BLaER1 (cell line): ENCODE measurements at regions not wholly inside any gene's neighbourhood (a gene's known extent, or its start where the extent isn't known, plus 50 kb on each side); places are given as distances from the start of the nearest gene placed in this dataset.

Experiments
- H3K27ac ChIP-seq: shearing (Covaris generic); formaldehyde crosslinking; 2 replicates; pipeline ENCODE4 v1.8.1; 2022
- H3K27me3 ChIP-seq: shearing (Covaris generic); formaldehyde crosslinking; 2 replicates; pipeline ENCODE4 v1.8.1; 2022
- H3K36me3 ChIP-seq: shearing (Covaris generic); formaldehyde crosslinking; 2 replicates; pipeline ENCODE4 v1.8.1; 2022
- H3K4me1 ChIP-seq: shearing (Covaris generic); formaldehyde crosslinking; 2 replicates; pipeline ENCODE4 v1.8.1; 2022
- H3K4me2 ChIP-seq: shearing (Covaris generic); formaldehyde crosslinking; 2 replicates; pipeline ENCODE4 v1.8.1; 2022
- H3K4me3 ChIP-seq: shearing (Covaris generic); formaldehyde crosslinking; 2 replicates; pipeline ENCODE4 v1.8.1; 2022
- H3K9ac ChIP-seq: shearing (Covaris generic); formaldehyde crosslinking; 2 replicates; pipeline ENCODE4 v1.8.1; 2022
- H3K9me3 ChIP-seq: shearing (Covaris generic); formaldehyde crosslinking; 2 replicates; pipeline ENCODE4 v1.8.1; 2022
- H4K20me1 ChIP-seq: shearing (Covaris generic); formaldehyde crosslinking; 2 replicates; pipeline ENCODE4 v1.8.1; 2022
- Cebpa-rat ChIP-seq: shearing (Covaris generic); IDR thresholded peaks from 2 replicates; pipeline ENCODE4 v1.8.1; 2022

DNA sequence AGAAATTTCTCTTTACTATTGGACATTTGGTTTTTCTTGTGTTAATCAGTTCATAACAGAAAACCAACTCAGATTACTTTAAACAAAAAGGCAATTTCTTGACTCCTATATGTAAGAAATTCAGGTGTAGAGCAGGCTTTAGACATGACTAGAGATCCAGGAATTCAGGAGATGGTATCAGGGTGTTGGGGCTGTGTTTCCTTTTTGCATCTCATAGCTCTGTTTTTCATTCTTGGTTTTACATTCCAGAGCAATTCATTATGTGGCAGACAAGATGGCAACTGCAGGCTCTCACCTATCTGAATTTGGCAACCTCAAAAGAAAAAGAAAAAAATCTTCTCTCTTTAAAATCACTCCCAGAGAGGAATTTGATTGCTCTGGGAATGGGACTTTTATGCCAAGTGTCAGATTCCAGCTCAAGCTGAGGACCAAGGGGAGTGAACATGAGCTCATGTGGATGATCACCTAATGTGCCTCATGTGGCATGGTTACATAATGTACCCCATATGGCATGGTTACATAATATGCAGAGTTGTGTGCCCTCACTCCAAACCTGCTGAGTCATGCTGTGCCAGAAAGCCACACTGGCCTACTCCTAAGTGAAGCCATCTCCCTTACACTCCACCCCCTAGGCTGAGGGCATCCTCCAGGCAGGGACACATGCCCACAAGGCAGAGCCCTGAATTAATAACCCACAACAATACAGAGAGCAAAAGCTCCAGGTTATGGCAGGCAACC is 282.7 kb downstream of the MBD2 start:
- TF ChIP-seq Cebpa-rat = no peak
- H3K4me1 ChIP-seq = no peaks in the 10 kb centered on the region

DNA sequence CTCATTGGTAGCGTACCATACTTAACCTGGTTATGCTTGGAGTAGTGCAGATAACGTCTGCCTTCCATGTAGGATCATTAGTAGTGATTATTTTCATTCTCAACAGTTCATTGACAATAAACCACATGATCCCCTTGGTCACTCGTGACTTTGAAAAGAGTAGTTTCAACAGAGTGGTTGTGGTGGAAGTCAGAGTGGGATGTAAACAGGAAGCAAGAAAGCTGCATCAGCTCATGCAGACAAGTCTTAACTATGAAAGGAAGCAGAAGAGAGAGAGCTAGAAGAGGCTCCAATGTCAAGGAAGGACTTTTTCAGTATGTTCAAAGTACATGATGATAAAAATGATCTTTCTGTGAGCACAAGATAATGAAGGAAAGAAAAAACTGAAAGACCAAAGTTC is 287.4 kb downstream of the MBD2 start:
- Histone ChIP-seq H3K4me1 (no peaks in the 10 kb centered on the region), H3K27ac (no peak overlapping the region), H3K9me3 (peaks cover 4% of the 10 kb centered on the region; the same call in 1 of the 2 replicates), H3K27me3 (no peaks in the 10 kb centered on the region), H4K20me1 (no peaks in the 10 kb centered on the region), H3K4me3 (no peak overlapping the region), H3K36me3 (no peaks in the 10 kb centered on the region), H3K9ac (no peak overlapping the region), H3K4me2 (no peak overlapping the region)
- TF ChIP-seq Cebpa-rat = no peak

More for the DNA sequence above, 282.7 kb downstream of the MBD2 start:
- Histone ChIP-seq H3K9ac (no peak overlapping the region), H3K27ac (no peak overlapping the region), H3K4me2 (no peak overlapping the region), H3K27me3 (no peaks in the 10 kb centered on the region), H3K9me3 (peaks cover 35% of the 10 kb centered on the region), H3K36me3 (no peaks in the 10 kb centered on the region), H4K20me1 (no peaks in the 10 kb centered on the region), H3K4me3 (no peak overlapping the region)

DNA sequence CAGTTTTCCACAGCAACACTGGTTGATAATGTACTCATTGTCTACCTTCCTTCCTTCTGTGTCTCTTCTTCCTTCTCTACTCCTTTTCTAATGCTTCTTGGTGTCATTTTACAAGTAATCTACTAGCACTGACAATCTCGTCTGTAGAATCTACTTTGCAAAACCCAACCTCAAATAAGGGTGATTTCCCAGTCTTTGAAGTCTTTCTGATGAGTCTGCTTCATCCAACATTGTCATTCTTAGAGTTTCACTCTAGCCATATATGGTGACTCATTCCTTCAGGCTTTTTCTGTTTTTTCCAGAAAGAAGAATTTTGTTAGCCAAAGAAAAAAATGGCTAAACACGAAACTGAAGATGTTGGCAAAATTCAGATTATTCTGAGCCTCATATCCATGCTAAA is 288.7 kb downstream of the MBD2 start:
- Histone ChIP-seq H3K4me3 (no peak overlapping the region), H3K9me3 (no peaks in the 10 kb centered on the region), H3K27me3 (no peaks in the 10 kb centered on the region), H3K27ac (no peak overlapping the region), H3K4me1 (no peaks in the 10 kb centered on the region), H3K9ac (no peak overlapping the region), H3K36me3 (no peaks in the 10 kb centered on the region), H4K20me1 (no peaks in the 10 kb centered on the region), H3K4me2 (no peak overlapping the region)
- TF ChIP-seq Cebpa-rat = no peak

DNA sequence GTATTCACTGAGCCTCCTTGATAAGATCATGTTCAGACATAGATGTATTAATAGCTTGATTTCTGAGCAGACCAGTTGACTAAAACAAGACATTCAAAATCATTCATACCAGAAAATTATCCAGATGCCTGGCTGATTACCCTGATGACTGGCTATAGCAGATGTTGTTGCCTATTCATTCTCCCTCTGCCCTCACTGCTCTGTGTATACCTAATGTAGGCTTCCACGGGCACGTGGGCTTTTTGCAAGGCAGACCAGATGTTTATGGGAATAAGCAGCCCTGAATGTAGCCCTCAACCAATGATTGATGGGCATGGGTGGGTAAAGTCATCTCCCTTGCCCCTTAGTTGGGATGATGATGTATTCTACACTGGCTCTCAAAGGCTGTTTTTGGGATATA is 289.1 kb downstream of the MBD2 start:
- Histone ChIP-seq H3K4me2 (no peak overlapping the region), H4K20me1 (no peaks in the 10 kb centered on the region), H3K9ac (no peak overlapping the region), H3K4me3 (no peak overlapping the region), H3K4me1 (no peaks in the 10 kb centered on the region), H3K9me3 (no peaks in the 10 kb centered on the region), H3K27ac (no peak overlapping the region), H3K27me3 (no peaks in the 10 kb centered on the region), H3K36me3 (no peaks in the 10 kb centered on the region)
- no peak for TF ChIP-seq Cebpa-rat

DNA sequence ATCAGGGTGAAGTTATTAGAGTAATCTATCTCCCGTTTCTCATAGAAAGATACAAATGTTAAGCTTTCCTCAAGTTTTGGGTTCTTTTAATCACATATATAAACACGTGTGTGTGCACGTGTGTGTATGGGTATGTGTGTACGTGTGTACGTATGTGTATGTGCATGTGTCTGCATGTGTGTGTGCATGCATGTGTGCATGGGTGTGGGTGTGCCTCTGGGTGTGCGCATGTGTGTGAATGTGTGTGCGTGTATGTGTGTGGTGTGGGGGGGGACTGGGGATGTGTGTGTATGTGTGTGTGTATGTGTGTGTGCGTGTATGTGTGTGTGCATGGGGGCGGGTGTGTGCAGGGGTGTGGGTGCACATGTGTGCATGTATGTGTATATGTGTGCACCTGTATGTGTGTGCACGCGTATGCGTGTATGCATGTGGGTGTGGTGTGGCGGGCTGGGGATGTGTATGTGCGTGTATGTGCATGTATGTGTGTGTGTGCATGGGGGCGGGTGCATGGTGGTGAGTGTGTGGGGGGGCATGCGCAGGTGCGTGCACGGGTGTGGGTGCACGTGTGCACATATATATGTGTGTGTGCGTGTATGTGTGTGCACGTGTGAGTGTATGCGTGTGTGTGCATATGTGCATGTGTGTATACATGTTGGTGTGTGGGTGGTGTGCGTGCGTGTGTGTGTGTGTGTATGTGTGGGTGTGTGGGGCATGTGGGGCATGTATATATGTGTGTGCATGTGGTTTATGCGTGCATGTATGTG is 304.0 kb downstream of the MBD2 start:
- Histone ChIP-seq H3K36me3 (no peaks in the 10 kb centered on the region), H3K9ac (no peak overlapping the region), H4K20me1 (no peaks in the 10 kb centered on the region), H3K4me2 (no peak overlapping the region), H3K4me3 (no peak overlapping the region), H3K27me3 (no peaks in the 10 kb centered on the region), H3K9me3 (no peaks in the 10 kb centered on the region), H3K27ac (no peak overlapping the region), H3K4me1 (no peaks in the 10 kb centered on the region)
- no peak for TF ChIP-seq Cebpa-rat

DNA sequence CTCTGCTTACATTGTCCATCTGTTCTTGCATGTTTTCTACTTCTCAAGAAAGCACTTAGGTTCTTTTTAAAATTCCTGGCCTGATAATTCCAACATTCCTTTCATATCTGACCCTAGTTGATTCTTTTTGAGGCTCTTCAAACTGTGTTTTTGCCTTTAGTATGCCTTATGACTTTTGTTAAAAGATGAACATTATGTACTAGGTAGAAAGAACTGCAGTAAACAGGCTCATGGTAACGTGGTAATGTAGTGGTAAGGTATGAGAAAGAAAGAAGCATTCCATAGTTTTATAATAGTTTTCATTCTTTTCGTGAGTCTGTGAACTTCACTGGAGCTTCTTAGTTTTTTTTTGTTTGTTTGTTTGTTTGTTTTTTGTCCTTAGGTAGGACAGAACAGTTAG is 306.4 kb downstream of the MBD2 start:
- no peak for TF ChIP-seq Cebpa-rat
- H3K9me3 ChIP-seq = no peaks in the 10 kb centered on the region
- no peaks in the 10 kb centered on the region for H3K27me3 ChIP-seq
- no peak overlapping the region for H3K9ac ChIP-seq
- H3K4me1 ChIP-seq = no peaks in the 10 kb centered on the region
- H3K27ac ChIP-seq = no peak overlapping the region
- H4K20me1 ChIP-seq = no peaks in the 10 kb centered on the region
- no peak overlapping the region for H3K4me2 ChIP-seq
- no peak overlapping the region for H3K4me3 ChIP-seq
- no peaks in the 10 kb centered on the region for H3K36me3 ChIP-seq

DNA sequence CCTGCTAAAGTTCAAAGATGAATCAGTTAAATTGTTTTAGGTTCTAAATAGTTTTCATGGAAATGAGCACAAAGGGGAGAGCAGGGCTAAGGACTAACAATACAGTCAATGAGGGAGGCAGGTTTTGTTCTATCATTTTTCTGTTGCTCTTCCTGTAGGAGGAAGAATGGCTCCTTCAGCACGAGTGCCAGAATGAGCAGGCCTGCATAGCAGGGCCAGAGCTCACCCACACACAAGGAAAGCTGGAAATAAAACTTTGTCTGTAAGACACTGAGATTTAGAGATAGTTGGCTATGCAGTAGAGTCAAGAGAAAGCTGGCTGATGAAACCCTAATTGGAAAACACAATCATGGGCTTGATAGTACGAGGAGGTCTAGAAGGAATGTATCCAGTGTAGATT is 313.3 kb downstream of the MBD2 start:
- Histone ChIP-seq H3K27me3 (no peaks in the 10 kb centered on the region), H3K27ac (no peak overlapping the region), H3K4me2 (no peak overlapping the region), H3K9me3 (no peaks in the 10 kb centered on the region), H3K9ac (no peak overlapping the region), H3K4me1 (no peaks in the 10 kb centered on the region), H3K4me3 (no peak overlapping the region), H4K20me1 (no peaks in the 10 kb centered on the region), H3K36me3 (no peaks in the 10 kb centered on the region)
- TF ChIP-seq Cebpa-rat = no peak

DNA sequence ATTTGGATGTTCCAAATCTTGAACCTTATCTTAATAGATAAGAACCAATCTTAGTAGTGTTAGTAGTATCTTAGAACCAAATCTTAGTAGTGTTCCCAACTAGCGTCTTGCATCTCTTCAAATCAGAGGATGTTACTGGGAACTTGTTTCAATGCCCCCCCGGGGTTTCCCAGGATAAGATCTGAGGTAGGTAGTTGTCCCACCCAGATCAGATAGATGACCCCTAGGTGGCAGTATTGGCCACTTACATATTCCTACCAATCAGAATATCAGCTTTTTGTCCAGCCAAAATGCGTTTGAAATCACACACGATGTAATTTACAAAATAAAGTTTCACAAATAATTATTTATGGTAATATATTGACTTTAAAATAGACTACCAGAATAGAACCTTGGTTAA is 314.8 kb downstream of the MBD2 start:
- Histone ChIP-seq H3K4me2 (no peak overlapping the region), H3K27ac (no peak overlapping the region), H3K4me3 (no peak overlapping the region), H3K9ac (no peak overlapping the region), H3K36me3 (no peaks in the 10 kb centered on the region), H4K20me1 (no peaks in the 10 kb centered on the region), H3K4me1 (no peaks in the 10 kb centered on the region), H3K9me3 (no peaks in the 10 kb centered on the region), H3K27me3 (no peaks in the 10 kb centered on the region)
- no peak for TF ChIP-seq Cebpa-rat

DNA sequence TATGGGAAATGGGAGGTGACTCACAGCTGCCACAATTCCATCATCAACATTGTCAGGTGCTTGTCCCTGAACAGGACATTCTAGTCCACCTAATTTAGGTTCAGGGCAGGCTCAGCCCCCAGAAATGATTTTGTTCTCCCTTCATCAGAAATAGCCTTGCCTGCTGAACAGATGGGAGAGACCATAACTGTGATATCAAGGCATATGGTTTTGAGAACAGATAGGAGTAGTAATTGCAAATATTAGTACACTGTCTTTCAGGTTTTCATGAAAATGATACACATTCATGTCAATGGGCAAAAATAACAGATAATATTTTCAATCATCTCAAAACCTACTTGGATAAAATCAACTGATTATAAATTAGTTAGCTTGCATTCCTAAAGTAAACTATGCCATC is 316.5 kb downstream of the MBD2 start:
- no peak for TF ChIP-seq Cebpa-rat
- H3K27ac ChIP-seq = no peak overlapping the region
- no peak overlapping the region for H3K9ac ChIP-seq
- H3K4me1 ChIP-seq = no peaks in the 10 kb centered on the region
- no peaks in the 10 kb centered on the region for H4K20me1 ChIP-seq
- H3K4me3 ChIP-seq = no peak overlapping the region
- H3K9me3 ChIP-seq = no peaks in the 10 kb centered on the region
- H3K27me3 ChIP-seq = no peaks in the 10 kb centered on the region
- no peak overlapping the region for H3K4me2 ChIP-seq
- no peaks in the 10 kb centered on the region for H3K36me3 ChIP-seq

DNA sequence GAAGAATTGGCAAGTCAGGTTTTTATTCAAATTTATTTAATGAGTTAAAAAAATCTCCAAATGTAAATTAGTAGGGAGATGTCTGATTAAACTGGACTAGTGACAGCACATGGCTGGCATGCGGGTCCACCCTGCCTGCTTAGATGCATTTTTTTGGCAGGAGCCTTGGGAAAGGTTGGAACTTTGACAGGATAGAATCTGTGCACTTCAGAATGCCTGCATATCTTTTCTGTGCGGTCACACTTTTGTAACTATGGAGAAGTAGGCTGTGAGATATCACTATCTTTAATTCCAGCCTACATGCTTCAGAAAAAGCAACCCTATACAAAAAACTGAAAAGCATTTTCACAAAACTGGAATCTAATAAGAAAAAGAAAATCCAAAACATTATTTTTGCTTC is 317.8 kb downstream of the MBD2 start:
- Histone ChIP-seq H3K27ac (no peak overlapping the region), H3K27me3 (no peaks in the 10 kb centered on the region), H3K4me1 (no peaks in the 10 kb centered on the region), H3K4me2 (no peak overlapping the region), H4K20me1 (no peaks in the 10 kb centered on the region), H3K9ac (no peak overlapping the region), H3K4me3 (no peak overlapping the region), H3K36me3 (no peaks in the 10 kb centered on the region), H3K9me3 (no peaks in the 10 kb centered on the region)
- no peak for TF ChIP-seq Cebpa-rat
